BLaER1 treated with 17β-estradiol and CSF1 and Interleukin-3, amounts not matched to agents 10 nM and 100 nM (cell line): ENCODE measurements at regions not wholly inside any gene's neighbourhood (a gene's known extent, or its start where the extent isn't known, plus 50 kb on each side); places are given as distances from the start of the nearest gene placed in this dataset.

Source experiments
- H3K27ac ChIP-seq, 11 experiments: shearing (Covaris generic); formaldehyde crosslinking; 2 replicates each; pipeline ENCODE4 v1.8.1; 2022
- H3K27me3 ChIP-seq, 11 experiments: shearing (Covaris generic); formaldehyde crosslinking; 2 replicates each; pipeline ENCODE4 v1.8.1; 2022
- H3K36me3 ChIP-seq, 11 experiments: shearing (Covaris generic); formaldehyde crosslinking; 2 replicates each; pipeline ENCODE4 v1.8.1; 2022
- H3K4me1 ChIP-seq, 10 experiments: shearing (Covaris generic); formaldehyde crosslinking; 2 replicates each; pipeline ENCODE4 v1.8.1; 2022
- H3K4me2 ChIP-seq, 11 experiments: shearing (Covaris generic); formaldehyde crosslinking; 2 replicates each; pipeline ENCODE4 v1.8.1; 2022
- H3K4me3 ChIP-seq, 10 experiments: shearing (Covaris generic); formaldehyde crosslinking; 2 replicates each; pipeline ENCODE4 v1.8.1; 2022
- H3K9ac ChIP-seq, 11 experiments: shearing (Covaris generic); formaldehyde crosslinking; 2 replicates each; pipeline ENCODE4 v1.8.1; 2022
- H3K9me3 ChIP-seq, 11 experiments: shearing (Covaris generic); formaldehyde crosslinking; replicated peaks in 1 of 11; 2 replicates each; pipeline ENCODE4 v1.8.1; 2022
- H4K20me1 ChIP-seq, 11 experiments: shearing (Covaris generic); formaldehyde crosslinking; 2 replicates each; pipeline ENCODE4 v1.8.1; 2022
- Cebpa-rat ChIP-seq, 11 experiments: shearing (Covaris generic); IDR thresholded peaks; 2 replicates each; pipeline ENCODE4 v1.8.1; 2022

- peak overlapping the region in 8 of 11 experiments; percentile 7 to 66 (median 38); a peak in 12 of 22 replicates for H3K4me2 ChIP-seq
- H3K27me3 ChIP-seq, result no peaks in the 10 kb centered on the region
- peak overlapping the region in 4 of 11 experiments; percentile 24 to 63 (median 46); a peak in 6 of 22 replicates for H3K27ac ChIP-seq
- no peak overlapping the region; a peak in 2 of 22 replicates for H3K9ac ChIP-seq
- H3K4me1 ChIP-seq, result peaks cover 11 to 27% (median 19%) of the 10 kb centered on the region in 10 experiments; a peak in 17 of 20 replicates
- no peak overlapping the region for H3K4me3 ChIP-seq
- H3K9me3 ChIP-seq, result peaks cover 0 to 8% (median 0%) of the 10 kb centered on the region in 11 experiments; a peak in 2 of 22 replicates
- no peak for TF ChIP-seq Cebpa-rat (IDR thresholded peaks at IDR 0.05)
- no peaks in the 10 kb centered on the region for H4K20me1 ChIP-seq
- H3K36me3 ChIP-seq, result no peaks in the 10 kb centered on the region
Measured at GRCh38 chr16:8099586-8099985, 490.7 kb downstream of the TMEM114 start.

- no peak overlapping the region for H3K4me3 ChIP-seq
- H3K27ac ChIP-seq, result peak overlapping the region in 4 of 11 experiments; percentile 24 to 63 (median 46); a peak in 6 of 22 replicates
- no peaks in the 10 kb centered on the region for H3K36me3 ChIP-seq
- H3K27me3 ChIP-seq, result no peaks in the 10 kb centered on the region
- peaks cover 11 to 27% (median 19%) of the 10 kb centered on the region in 10 experiments; a peak in 17 of 20 replicates for H3K4me1 ChIP-seq
- no peaks in the 10 kb centered on the region for H4K20me1 ChIP-seq
- no peak for TF ChIP-seq Cebpa-rat (IDR thresholded peaks at IDR 0.05)
- no peak overlapping the region; a peak in 2 of 22 replicates for H3K9ac ChIP-seq
- peaks cover 0 to 8% (median 0%) of the 10 kb centered on the region in 11 experiments; a peak in 2 of 22 replicates for H3K9me3 ChIP-seq
- H3K4me2 ChIP-seq, result peak overlapping the region; percentile 7 to 66 (median 30); a peak in 17 of 22 replicates
Measured at GRCh38 chr16:8098947-8099512, 491.3 kb downstream of the TMEM114 start.

GRCh38 chr16:8096211-8096610 lies 494.1 kb downstream of the TMEM114 start:
- Histone ChIP-seq H3K27ac (no peak overlapping the region), H3K27me3 (no peaks in the 10 kb centered on the region), H3K36me3 (no peaks in the 10 kb centered on the region), H3K4me3 (no peak overlapping the region), H3K9me3 (peaks cover 0 to 8% (median 0%) of the 10 kb centered on the region in 11 experiments; a peak in 2 of 22 replicates), H3K9ac (no peak overlapping the region), H3K4me2 (no peak overlapping the region), H4K20me1 (no peaks in the 10 kb centered on the region), H3K4me1 (peaks cover 11 to 36% (median 19%) of the 10 kb centered on the region in 10 experiments; a peak in 17 of 20 replicates)
- no peak for TF ChIP-seq Cebpa-rat (IDR thresholded peaks at IDR 0.05)

- Histone ChIP-seq H4K20me1 (no peaks in the 10 kb centered on the region), H3K9ac (no peak overlapping the region), H3K36me3 (no peaks in the 10 kb centered on the region), H3K27me3 (no peaks in the 10 kb centered on the region), H3K9me3 (peaks cover 0 to 17% (median 2%) of the 10 kb centered on the region in 11 experiments; a peak in 9 of 22 replicates), H3K4me2 (no peak overlapping the region), H3K4me1 (peaks cover 11 to 35% (median 17%) of the 10 kb centered on the region in 10 experiments; a peak in 17 of 20 replicates), H3K27ac (no peak overlapping the region), H3K4me3 (no peak overlapping the region)
- TF ChIP-seq Cebpa-rat (IDR thresholded peaks at IDR 0.05), result no peak
Measured at GRCh38 chr16:8094696-8095095, 495.6 kb downstream of the TMEM114 start.

GRCh38 chr16:8088820-8089338 lies 501.4 kb downstream of the TMEM114 start:
- Histone ChIP-seq H3K27me3 (no peaks in the 10 kb centered on the region), H4K20me1 (no peaks in the 10 kb centered on the region), H3K36me3 (peaks cover 0 to 7% (median 0%) of the 10 kb centered on the region in 11 experiments; a peak in 1 of 22 replicates), H3K4me2 (peak overlapping the region; percentile 30 to 88 (median 66); a peak in 18 of 22 replicates), H3K4me3 (peak overlapping the region in 1 of 10 experiments; percentile 9; a peak in 1 of 20 replicates), H3K9me3 (peaks cover 0 to 20% (median 8%) of the 10 kb centered on the region in 11 experiments; a peak in 11 of 22 replicates), H3K4me1 (peaks cover 16 to 58% (median 27%) of the 10 kb centered on the region in 10 experiments; a peak in 19 of 20 replicates), H3K9ac (peak overlapping the region in 5 of 11 experiments; percentile 8 to 82 (median 29); a peak in 7 of 22 replicates), H3K27ac (peak overlapping the region; percentile 56 to 93 (median 83); a peak in 19 of 22 replicates)
- no peak for TF ChIP-seq Cebpa-rat (IDR thresholded peaks at IDR 0.05)

GRCh38 chr16:8087597-8088289 lies 502.6 kb downstream of the TMEM114 start:
- Histone ChIP-seq H3K4me2 (peak overlapping the region; percentile 30 to 88 (median 69); a peak in 21 of 22 replicates), H3K4me1 (peaks cover 16 to 58% (median 27%) of the 10 kb centered on the region in 10 experiments; a peak in 19 of 20 replicates)

GRCh38 chr16:8087146-8087545 lies 503.2 kb downstream of the TMEM114 start:
- peak overlapping the region in 8 of 11 experiments; percentile 61 to 88 (median 74); a peak in 17 of 22 replicates for H3K4me2 ChIP-seq
- no peak for TF ChIP-seq Cebpa-rat (IDR thresholded peaks at IDR 0.05)

More at GRCh38 chr16:8087597-8088289, 502.6 kb downstream of the TMEM114 start:
- peak overlapping the region; percentile 60 to 93 (median 83) for H3K27ac ChIP-seq
- H3K9ac ChIP-seq, result peak overlapping the region in 9 of 11 experiments; percentile 38 to 82 (median 61); a peak in 15 of 22 replicates
- peak in 4 of 11 experiments; percentile 13 to 66 (median 57); a peak in 4 of 22 replicates for TF ChIP-seq Cebpa-rat (IDR thresholded peaks at IDR 0.05)
- H3K9me3 ChIP-seq, result peaks cover 0 to 20% (median 8%) of the 10 kb centered on the region in 11 experiments; a peak in 11 of 22 replicates
- H3K27me3 ChIP-seq, result no peaks in the 10 kb centered on the region
- H3K4me3 ChIP-seq, result peak overlapping the region in 1 of 10 experiments; percentile 41; a peak in 2 of 20 replicates
- peaks cover 0 to 7% (median 0%) of the 10 kb centered on the region in 11 experiments; a peak in 1 of 22 replicates for H3K36me3 ChIP-seq
- no peaks in the 10 kb centered on the region for H4K20me1 ChIP-seq

GRCh38 chr16:8084882-8085281 lies 505.4 kb downstream of the TMEM114 start:
- TF ChIP-seq Cebpa-rat (IDR thresholded peaks at IDR 0.05), result no peak
- H4K20me1 ChIP-seq, result no peaks in the 10 kb centered on the region
- H3K27me3 ChIP-seq, result no peaks in the 10 kb centered on the region

More at GRCh38 chr16:8087146-8087545, 503.2 kb downstream of the TMEM114 start:
- H3K4me3 ChIP-seq, result no peak overlapping the region
- peaks cover 0 to 20% (median 8%) of the 10 kb centered on the region in 11 experiments; a peak in 11 of 22 replicates for H3K9me3 ChIP-seq
- H3K9ac ChIP-seq, result peak overlapping the region in 6 of 11 experiments; percentile 38 to 82 (median 74); a peak in 7 of 22 replicates
- H3K27me3 ChIP-seq, result no peaks in the 10 kb centered on the region
- H3K27ac ChIP-seq, result peak overlapping the region; percentile 60 to 93 (median 83); a peak in 21 of 22 replicates
- peaks cover 0 to 7% (median 0%) of the 10 kb centered on the region in 11 experiments; a peak in 1 of 22 replicates for H3K36me3 ChIP-seq
- no peaks in the 10 kb centered on the region for H4K20me1 ChIP-seq
- peaks cover 16 to 58% (median 27%) of the 10 kb centered on the region in 10 experiments; a peak in 19 of 20 replicates for H3K4me1 ChIP-seq

More at GRCh38 chr16:8084882-8085281, 505.4 kb downstream of the TMEM114 start:
- Histone ChIP-seq H3K4me2 (peak overlapping the region in 1 of 11 experiments; percentile 7; a peak in 1 of 22 replicates), H3K27ac (no peak overlapping the region; a peak in 1 of 22 replicates), H3K9me3 (peaks cover 0 to 12% (median 8%) of the 10 kb centered on the region in 11 experiments; a peak in 11 of 22 replicates), H3K36me3 (peaks cover 0 to 7% (median 0%) of the 10 kb centered on the region in 11 experiments; a peak in 1 of 22 replicates), H3K9ac (no peak overlapping the region), H3K4me1 (peaks cover 16 to 46% (median 27%) of the 10 kb centered on the region in 10 experiments; a peak in 19 of 20 replicates), H3K4me3 (no peak overlapping the region)
